Effector CD8-positive, alpha-beta T cell (primary cell): ENCODE measurements at regions not wholly inside any gene's neighbourhood (a gene's known extent, or its start where the extent isn't known, plus 50 kb on each side); places are given as distances from the start of the nearest gene placed in this dataset.
"Not testable (repeated sequence)": the region's sequence is repeated elsewhere in the genome, so short reads cannot be mapped to it uniquely, and the experiment has no call there.

Experiments
- DNase-seq: peaks from one replicate; lab custom pipeline; 2025; lab: John Stamatoyannopoulos, UW

- DNase-seq: no peak
These were observed 1338.6 kb upstream of the ACO1 start for GRCh38 chr9:31045810-31046209.

- not testable (repeated sequence) for DNase-seq
These were observed 1322.9 kb upstream of the ACO1 start for GRCh38 chr9:31061592-31061991.

- no peak for DNase-seq
These were observed 1318.8 kb upstream of the ACO1 start for GRCh38 chr9:31065691-31066090.

GRCh38 chr9:31067418-31067817 is 1317.0 kb upstream of the ACO1 start:
- DNase-seq: no peak

- no peak for DNase-seq
These were observed 1312.7 kb upstream of the ACO1 start for GRCh38 chr9:31071606-31072286.

- DNase-seq: no peak
These were observed 1306.3 kb upstream of the ACO1 start for GRCh38 chr9:31078175-31078574.

GRCh38 chr9:31084350-31084749 is 1300.1 kb upstream of the ACO1 start:
- no peak for DNase-seq

GRCh38 chr9:31089549-31090221 is 1294.8 kb upstream of the ACO1 start:
- DNase-seq: no peak

GRCh38 chr9:31100311-31100710 is 1284.1 kb upstream of the ACO1 start:
- no peak for DNase-seq

- no peak for DNase-seq
These were observed 1280.6 kb upstream of the ACO1 start for GRCh38 chr9:31103836-31104235.

GRCh38 chr9:31104249-31104648 is 1280.2 kb upstream of the ACO1 start:
- DNase-seq: no peak

- no peak for DNase-seq
These were observed 1272.0 kb upstream of the ACO1 start for GRCh38 chr9:31112491-31112890.

GRCh38 chr9:31114346-31114745 is 1270.1 kb upstream of the ACO1 start:
- DNase-seq: no peak

- no peak for DNase-seq
These were observed 1264.5 kb upstream of the ACO1 start for GRCh38 chr9:31119890-31120454.

- no peak for DNase-seq
These were observed 1260.1 kb upstream of the ACO1 start for GRCh38 chr9:31124389-31124788.

- no peak for DNase-seq
These were observed 1248.9 kb upstream of the ACO1 start for GRCh38 chr9:31135567-31135966.

- DNase-seq: no peak
These were observed 1247.9 kb upstream of the ACO1 start for GRCh38 chr9:31136524-31136923.

GRCh38 chr9:31137176-31138160 is 1247.0 kb upstream of the ACO1 start:
- DNase-seq: no peak

GRCh38 chr9:31140316-31140715 is 1244.1 kb upstream of the ACO1 start:
- DNase-seq: no peak

- DNase-seq: no peak
These were observed 1242.0 kb upstream of the ACO1 start for GRCh38 chr9:31142456-31142855.

GRCh38 chr9:31144614-31145013 is 1239.8 kb upstream of the ACO1 start:
- DNase-seq: no peak

- no peak for DNase-seq
These were observed 1237.8 kb upstream of the ACO1 start for GRCh38 chr9:31146485-31147166.
